Breast epithelium (tissue), 4 donors: ENCODE measurements at regions not wholly inside any gene's neighbourhood (a gene's known extent, or its start where the extent isn't known, plus 50 kb on each side); places are given as distances from the start of the nearest gene placed in this dataset.

Experiments used
- DNase-seq, 2 donors: peaks; one replicate each; pipeline ENCODE4 v3.0.0-alpha.2; 2019; ENCODE audit warnings: low spot score in 2 of 2
- H3K27ac ChIP-seq, 2 donors: fragments of 200-600 bp; sonication (generic) in 1 of 2; one replicate each; pipeline ENCODE4 v1.5.1; 2016 to 2019; ENCODE audit warnings: mild to moderate bottlenecking in 1 of 2
- H3K27me3 ChIP-seq, 2 donors: fragments of 200-600 bp; sonication (generic) in 1 of 2; one replicate each; pipeline versions ENCODE4 v1.5.1 to v1.6.0; 2017 to 2019; ENCODE audit warnings: control low read depth in 1 of 2, mild to moderate bottlenecking in 1 of 2
- H3K36me3 ChIP-seq: fragments of 200-600 bp; one replicate; pipeline ENCODE4 v1.5.1; 2019
- H3K4me1 ChIP-seq, 2 donors: fragments of 200-600 bp; sonication (generic); one replicate each; pipeline ENCODE4 v1.5.1; 2016 to 2019; ENCODE audit warnings: control low read depth in 1 of 2
- H3K4me3 ChIP-seq, 3 donors: fragments of 200-600 bp; sonication (generic); 1 replicate in 2 of 3; 2 replicates in 1 of 3; pipeline ENCODE4 v1.5.1; 2016 to 2019; ENCODE audit warnings: mild to moderate bottlenecking in 3 of 3, moderate library complexity in 2 of 3
- H3K9me3 ChIP-seq, 2 donors: fragments of 200-600 bp; sonication (generic) in 1 of 2; one replicate each; pipeline ENCODE4 v1.5.1; 2016 to 2019; ENCODE audit warnings: control low read depth in 1 of 2
- POLR2A ChIP-seq: fragments of 450-650 bp; IDR thresholded peaks from one replicate; pipeline ENCODE4 v1.6.1; 2016; ENCODE audit warnings: antibody characterized with exemption, mild to moderate bottlenecking, moderate library complexity
- POLR2AphosphoS5 ChIP-seq, 3 donors: sonication (generic); formaldehyde crosslinking; IDR thresholded peaks; one replicate each; pipeline ENCODE4 v1.6.1; 2017; ENCODE audit warnings: antibody characterized with exemption in 3 of 3
- intact Hi-C: fragments of 100-400 bp; cut with DNase I; formaldehyde crosslinking; loops from one replicate; pipeline ENCODE4 v1.15.1; 2023; ENCODE audit warnings: low total_unique reads
- TF ChIP-seq, protein P1 (sequence below), 3 donors: fragments of 450-650 bp; IDR thresholded peaks; one replicate each; pipeline ENCODE4 v1.5.1; 2016 to 2017; ENCODE audit warnings: antibody characterized with exemption in 3 of 3, mild to moderate bottlenecking in 3 of 3, moderate library complexity in 3 of 3

DNA sequence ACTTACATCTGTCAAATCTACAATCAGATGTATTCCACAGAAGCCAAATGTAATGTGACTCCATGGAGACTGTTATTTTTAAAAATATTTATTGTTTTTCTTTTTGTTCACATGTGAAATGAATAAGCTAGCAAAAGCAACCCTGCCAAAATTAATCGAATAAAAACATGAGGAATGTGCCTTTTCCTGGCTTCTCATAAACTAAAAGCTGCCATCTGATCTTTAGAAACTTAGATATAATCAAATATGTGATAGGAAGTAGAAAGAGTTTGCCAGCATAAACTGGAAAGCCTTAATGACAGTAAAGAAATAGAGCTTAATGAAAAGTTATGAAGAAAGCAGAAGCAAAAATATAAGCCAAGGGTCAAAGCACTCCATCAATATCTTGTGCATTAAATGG, 1724.7 kb upstream of the WWC1 start:
- H3K27ac ChIP-seq: no peak overlapping the region
- no peaks in the 10 kb centered on the region for H3K36me3 ChIP-seq
- no peak overlapping the region for H3K4me3 ChIP-seq
- TF ChIP-seq POLR2AphosphoS5 (IDR thresholded peaks at IDR 0.05) (no peak), POLR2A (no peak)
- TF ChIP-seq, protein P1, sequence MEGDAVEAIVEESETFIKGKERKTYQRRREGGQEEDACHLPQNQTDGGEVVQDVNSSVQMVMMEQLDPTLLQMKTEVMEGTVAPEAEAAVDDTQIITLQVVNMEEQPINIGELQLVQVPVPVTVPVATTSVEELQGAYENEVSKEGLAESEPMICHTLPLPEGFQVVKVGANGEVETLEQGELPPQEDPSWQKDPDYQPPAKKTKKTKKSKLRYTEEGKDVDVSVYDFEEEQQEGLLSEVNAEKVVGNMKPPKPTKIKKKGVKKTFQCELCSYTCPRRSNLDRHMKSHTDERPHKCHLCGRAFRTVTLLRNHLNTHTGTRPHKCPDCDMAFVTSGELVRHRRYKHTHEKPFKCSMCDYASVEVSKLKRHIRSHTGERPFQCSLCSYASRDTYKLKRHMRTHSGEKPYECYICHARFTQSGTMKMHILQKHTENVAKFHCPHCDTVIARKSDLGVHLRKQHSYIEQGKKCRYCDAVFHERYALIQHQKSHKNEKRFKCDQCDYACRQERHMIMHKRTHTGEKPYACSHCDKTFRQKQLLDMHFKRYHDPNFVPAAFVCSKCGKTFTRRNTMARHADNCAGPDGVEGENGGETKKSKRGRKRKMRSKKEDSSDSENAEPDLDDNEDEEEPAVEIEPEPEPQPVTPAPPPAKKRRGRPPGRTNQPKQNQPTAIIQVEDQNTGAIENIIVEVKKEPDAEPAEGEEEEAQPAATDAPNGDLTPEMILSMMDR (IDR thresholded peaks at IDR 0.05): no peak
- intact Hi-C loops: no loop called here
- DNase-seq: no peak
- no peaks in the 10 kb centered on the region for H3K27me3 ChIP-seq
- H3K4me1 ChIP-seq: no peaks in the 10 kb centered on the region
- no peaks in the 10 kb centered on the region for H3K9me3 ChIP-seq

DNA sequence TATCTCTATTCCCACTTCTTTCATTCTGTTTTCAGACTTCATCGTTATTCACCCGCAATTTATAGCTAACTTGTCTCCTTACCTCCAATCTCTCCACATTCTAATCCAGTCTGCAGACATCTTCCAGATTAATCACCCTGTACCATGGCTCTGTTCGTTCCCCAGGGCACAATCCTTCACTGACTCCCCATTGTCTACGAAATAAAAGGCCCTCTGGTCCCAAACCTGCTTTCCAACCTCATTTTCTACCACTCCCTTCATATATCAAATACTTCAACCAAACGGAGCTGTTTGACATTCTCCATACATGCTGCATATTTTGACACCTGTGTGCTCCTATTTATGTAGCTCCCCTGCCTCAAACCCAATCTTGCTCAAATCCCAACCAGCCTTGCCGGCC, 1720.6 kb upstream of the WWC1 start:
- TF ChIP-seq, protein P1 (IDR thresholded peaks at IDR 0.05): no peak
- TF ChIP-seq POLR2A (no peak), POLR2AphosphoS5 (IDR thresholded peaks at IDR 0.05) (no peak)
- H3K27ac ChIP-seq: no peak overlapping the region
- no peaks in the 10 kb centered on the region for H3K4me1 ChIP-seq
- intact Hi-C loops: no loop called here
- no peaks in the 10 kb centered on the region for H3K27me3 ChIP-seq
- no peaks in the 10 kb centered on the region for H3K36me3 ChIP-seq
- H3K9me3 ChIP-seq: no peaks in the 10 kb centered on the region
- H3K4me3 ChIP-seq: no peak overlapping the region
- no peak for DNase-seq

DNA sequence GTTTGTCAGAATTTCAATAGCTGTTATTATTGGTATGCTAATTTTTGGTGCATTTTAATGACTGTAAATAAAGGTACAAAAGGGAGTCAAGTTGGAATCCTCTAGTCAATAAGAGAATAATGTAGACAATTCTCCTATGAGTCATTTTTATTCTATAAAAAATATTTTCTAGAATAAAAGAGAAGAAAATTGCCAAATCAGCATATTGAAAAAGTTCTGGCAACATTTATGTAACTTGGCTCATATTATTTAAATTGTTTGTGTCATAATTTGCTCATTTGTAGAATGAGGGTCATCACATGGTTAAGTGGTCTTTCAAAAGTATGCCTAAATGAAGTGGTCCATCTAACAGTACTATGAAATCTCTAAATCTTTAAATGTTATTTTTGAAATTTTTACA, 1719.8 kb upstream of the WWC1 start:
- H3K4me1 ChIP-seq: no peaks in the 10 kb centered on the region
- no peaks in the 10 kb centered on the region for H3K27me3 ChIP-seq
- no peak for DNase-seq
- no peak overlapping the region for H3K4me3 ChIP-seq
- TF ChIP-seq, protein P1 (IDR thresholded peaks at IDR 0.05): no peak
- no peak for TF ChIP-seq POLR2A
- TF ChIP-seq POLR2AphosphoS5 (IDR thresholded peaks at IDR 0.05): no peak
- H3K9me3 ChIP-seq: no peaks in the 10 kb centered on the region
- H3K27ac ChIP-seq: no peak overlapping the region
- H3K36me3 ChIP-seq: no peaks in the 10 kb centered on the region
- intact Hi-C loops: no loop called here

DNA sequence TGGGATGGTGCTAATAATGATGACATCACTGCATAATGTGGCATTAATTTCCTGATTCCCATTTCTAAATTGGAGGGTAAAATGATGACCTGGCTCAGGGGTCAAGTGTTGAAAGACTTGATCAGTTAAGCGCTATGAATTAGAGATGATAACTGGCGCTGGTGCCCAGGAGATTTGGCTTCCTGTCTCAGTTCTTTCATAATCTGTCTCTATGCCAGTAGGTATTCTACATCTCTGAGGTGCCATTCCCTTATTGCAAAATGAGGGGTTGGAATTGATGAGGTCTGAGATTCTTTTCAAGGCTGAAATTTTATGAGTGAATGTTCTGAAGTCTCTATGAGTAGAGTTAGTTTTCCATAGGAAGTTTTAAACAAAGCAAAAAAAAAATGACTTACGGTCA, 1715.1 kb upstream of the WWC1 start:
- no peak for DNase-seq
- no peaks in the 10 kb centered on the region for H3K27me3 ChIP-seq
- H3K4me3 ChIP-seq: no peak overlapping the region
- no peak for TF ChIP-seq POLR2A
- H3K4me1 ChIP-seq: no peaks in the 10 kb centered on the region
- no peaks in the 10 kb centered on the region for H3K36me3 ChIP-seq
- no peak overlapping the region for H3K27ac ChIP-seq
- intact Hi-C loops: no loop called here
- no peaks in the 10 kb centered on the region for H3K9me3 ChIP-seq

GRCh38 chr5:166581826-166582225, 1709.6 kb upstream of the WWC1 start:
- intact Hi-C loops: no loop called here
- TF ChIP-seq, protein P1 (IDR thresholded peaks at IDR 0.05): no peak
- no peak for TF ChIP-seq POLR2AphosphoS5 (IDR thresholded peaks at IDR 0.05)
- Histone ChIP-seq H3K9me3 (peaks cover 0 to 4% of the 10 kb centered on the region in 2 donors), H3K36me3 (no peaks in the 10 kb centered on the region), H3K4me3 (no peak overlapping the region), H3K4me1 (no peaks in the 10 kb centered on the region), H3K27ac (no peak overlapping the region), H3K27me3 (no peaks in the 10 kb centered on the region)
- DNase-seq: no peak

DNA sequence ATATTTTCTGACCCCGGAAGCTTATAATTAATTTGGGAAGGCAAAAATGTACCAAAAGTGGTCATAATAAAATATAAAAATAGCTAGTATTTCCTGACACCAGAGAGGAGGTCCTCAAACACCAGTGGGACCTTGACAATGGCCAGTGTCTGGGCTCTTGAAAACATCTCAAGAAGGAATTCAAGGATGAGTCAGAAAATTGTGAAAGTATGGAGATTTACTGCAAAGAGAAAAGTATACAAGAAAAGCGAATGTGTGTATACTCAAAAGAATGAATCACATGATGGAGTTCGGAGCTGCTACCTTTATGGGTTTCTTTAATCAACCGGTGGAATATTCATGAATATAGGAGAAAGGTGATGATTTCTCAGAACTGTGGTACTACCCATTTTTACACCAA, 1709.0 kb upstream of the WWC1 start:
- no peak for DNase-seq
- TF ChIP-seq POLR2AphosphoS5 (IDR thresholded peaks at IDR 0.05) (no peak), POLR2A (no peak)
- TF ChIP-seq, protein P1 (IDR thresholded peaks at IDR 0.05): no peak
- Histone ChIP-seq H3K27ac (no peak overlapping the region), H3K4me3 (no peak overlapping the region), H3K27me3 (no peaks in the 10 kb centered on the region), H3K4me1 (no peaks in the 10 kb centered on the region), H3K9me3 (peaks cover 0 to 4% of the 10 kb centered on the region in 2 donors), H3K36me3 (no peaks in the 10 kb centered on the region)
- intact Hi-C loops: no loop called here
